Amniotic stem cell (primary cell): ENCODE measurements at regions not wholly inside any gene's neighbourhood (a gene's known extent, or its start where the extent isn't known, plus 50 kb on each side); places are given as distances from the start of the nearest gene placed in this dataset.

Experiments used
- DNase-seq: peaks from one replicate; lab custom pipeline; 2025; lab: John Stamatoyannopoulos, UW

DNA sequence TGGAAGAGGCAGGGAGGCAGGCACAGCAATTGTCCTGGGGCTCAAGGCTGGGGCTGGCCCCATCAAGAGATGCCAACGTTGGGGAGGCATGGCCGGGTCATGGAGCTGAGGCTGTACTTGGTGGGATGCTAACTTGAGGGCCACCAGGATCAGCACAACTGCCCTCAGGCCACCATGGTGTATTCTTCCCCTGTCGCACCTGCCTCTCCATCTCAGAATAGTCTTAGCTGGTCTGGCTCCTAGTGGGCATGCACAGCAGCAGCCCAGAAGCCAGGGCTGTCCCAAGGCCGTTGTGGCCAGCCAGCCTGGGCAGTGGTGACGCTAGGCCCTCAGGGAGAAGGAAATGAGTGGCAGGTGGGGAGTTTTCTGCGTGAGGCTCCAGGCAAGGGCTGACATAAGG is 91.3 kb downstream of the DHCR7 start:
- no peak for DNase-seq

- DNase-seq: no peak
Measured at GRCh38 chr11:71356280-71356876, 91.8 kb downstream of the DHCR7 start.

DNA sequence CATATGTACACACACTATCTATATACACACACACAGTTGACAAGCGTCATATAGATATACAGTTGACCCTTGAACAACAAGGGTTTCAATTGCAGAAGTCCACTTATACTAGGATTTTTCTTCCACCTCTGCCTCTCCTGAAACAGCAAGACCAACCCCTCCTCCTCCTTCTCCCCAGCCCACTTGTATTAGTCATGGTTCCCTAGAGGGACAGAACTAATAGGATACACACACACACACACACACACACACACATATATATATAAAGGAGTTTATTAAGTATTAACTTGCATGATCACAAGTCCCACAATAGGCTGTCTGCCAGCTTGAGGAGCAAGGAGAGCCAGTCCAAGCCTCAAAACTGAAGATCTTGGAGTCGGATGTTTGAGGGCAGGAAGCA is 92.9 kb downstream of the DHCR7 start:
- no peak for DNase-seq

- no peak for DNase-seq
Measured at GRCh38 chr11:71354394-71355105, 93.6 kb downstream of the DHCR7 start.

DNA sequence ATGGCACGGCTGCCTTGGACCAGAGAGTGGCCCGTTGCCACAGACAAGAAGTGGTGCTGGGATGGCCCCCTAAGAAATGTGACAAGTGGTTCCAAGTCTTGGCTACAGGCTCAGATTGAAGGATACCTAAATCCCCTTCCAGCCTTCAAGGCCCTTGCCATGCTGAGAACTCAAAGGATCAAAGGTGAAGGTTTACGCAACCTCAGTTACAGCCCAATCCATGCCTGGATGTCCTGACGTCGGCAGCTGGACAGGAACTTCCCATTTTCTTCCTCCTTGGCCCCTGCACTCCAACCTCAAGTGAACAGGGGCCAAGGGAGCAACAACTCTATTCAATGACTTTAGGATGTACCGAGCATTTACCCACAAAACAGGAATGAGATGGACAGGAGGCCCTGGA is 95.4 kb downstream of the DHCR7 start:
- DNase-seq: no peak

DNA sequence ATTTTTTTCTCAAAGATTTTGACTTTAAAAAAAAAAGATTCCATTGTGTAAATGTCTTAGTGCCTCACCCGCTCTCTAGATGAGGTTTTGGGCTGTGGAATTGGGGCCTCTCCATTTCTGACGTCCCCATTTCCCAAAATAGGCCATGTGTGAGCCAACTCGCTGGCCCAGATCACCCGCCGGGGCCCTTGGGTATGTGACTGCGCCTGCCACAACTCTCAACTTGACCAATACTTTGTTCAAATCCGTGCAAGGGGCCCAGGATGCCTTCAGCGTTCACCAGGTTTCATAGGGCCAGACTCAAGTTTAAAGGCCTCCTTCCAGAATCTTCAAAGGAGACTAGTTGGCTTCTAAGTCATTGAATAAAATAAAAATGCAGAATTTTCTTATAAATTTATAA is 96.0 kb downstream of the DHCR7 start:
- no peak for DNase-seq

DNA sequence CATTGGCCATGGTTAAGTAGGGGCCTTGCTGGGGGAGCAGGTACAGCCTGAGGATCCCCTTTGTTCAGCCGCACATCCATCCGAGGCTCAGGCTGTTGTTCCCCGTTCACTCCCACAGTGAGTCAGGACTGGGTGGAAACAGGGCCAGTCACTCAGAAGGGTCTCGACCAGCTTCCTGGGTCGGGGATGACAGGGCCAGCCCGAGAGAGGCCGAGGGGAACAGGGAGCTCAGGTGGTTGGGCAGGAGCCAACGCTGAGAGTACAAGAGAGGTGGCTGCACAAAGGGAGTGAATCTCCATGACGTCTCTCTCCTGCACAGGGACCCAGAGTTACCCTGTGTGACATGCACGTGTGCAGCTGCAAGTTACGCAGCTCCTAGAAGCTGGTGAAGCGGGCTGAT is 97.2 kb upstream of the SHANK2 start:
- DNase-seq: no peak

GRCh38 chr11:71343828-71344400 is 91.5 kb upstream of the SHANK2 start:
- no peak for DNase-seq

DNA sequence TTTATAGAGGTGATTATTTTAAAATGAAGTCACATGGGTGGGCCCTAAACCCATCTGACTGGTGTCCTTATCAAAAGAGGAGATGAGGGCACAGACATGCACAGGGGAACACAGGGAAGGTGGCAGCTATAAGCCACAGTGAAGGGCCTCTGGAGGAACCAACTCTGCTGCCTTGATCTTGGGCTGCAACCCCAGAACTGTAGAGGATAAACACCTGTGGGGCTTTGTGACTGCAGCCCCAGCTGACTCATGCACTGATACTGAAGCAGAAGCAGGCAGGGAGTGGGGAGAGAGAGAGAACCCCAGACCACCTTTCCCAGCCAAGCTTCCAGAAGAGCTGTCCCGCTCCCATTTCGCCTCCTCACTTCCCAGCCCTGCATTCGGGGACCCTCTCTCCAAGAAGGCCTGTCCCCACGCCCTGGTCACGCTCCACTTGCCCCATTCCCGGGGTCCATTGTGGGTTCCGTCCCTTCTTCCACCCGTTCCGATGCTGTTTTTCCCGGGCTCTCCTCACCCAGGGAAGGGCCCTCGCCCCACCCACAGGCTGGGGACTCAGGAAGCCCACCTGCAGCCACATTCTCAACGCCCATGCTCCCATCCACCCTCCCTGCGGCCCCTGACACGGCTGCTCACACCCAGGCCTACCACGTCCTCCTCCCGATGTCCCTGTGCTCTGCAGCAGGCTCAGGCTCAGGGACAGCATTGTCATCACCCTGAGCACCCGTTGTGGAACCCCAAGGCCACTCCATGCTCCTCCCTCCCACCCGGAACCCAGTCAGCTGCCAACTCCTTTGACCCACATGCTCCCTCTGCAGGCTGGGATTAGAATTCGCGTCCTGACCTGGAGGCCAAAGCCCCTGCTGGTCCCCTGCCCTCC is 90.8 kb upstream of the SHANK2 start:
- peak; percentile 1 for DNase-seq

DNA sequence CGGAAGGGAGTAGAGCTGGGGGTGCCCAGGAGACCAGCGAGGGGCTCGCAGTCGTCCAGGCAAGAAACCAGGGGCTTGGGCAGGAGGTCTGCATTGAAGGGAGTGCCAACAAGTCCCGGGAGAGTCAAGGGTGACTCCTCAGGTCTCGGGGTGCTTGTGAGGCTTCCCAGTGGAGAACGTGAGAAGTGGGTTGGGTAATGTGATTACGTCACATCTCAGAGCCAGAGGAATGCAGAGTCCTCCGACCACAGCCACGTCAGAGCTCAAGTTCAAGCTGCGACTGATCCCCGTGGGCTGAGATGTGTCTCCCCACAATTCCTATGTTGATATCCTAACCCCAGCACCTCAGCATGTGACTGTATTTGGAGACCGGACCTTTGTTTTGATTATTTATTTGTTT is 89.7 kb upstream of the SHANK2 start:
- no peak for DNase-seq

DNA sequence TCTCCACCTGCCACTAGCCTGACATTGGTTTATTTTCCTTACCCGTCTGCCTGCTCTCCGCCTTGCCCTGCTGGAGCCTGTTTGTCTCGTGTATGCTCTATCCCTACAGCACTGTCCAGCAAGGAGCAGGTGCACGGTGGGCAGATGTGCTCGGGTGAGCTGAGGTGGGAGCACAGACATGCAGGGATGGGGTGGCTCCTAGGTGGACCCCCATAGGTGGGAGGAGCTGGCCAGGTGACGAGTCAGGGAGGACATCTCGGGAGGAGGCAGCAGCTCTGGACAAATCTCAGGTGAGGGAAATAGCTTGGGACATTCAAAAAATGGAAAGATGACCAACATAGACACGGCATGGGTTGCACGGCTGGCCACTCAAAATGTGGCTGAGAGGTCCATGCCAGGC is 89.2 kb upstream of the SHANK2 start:
- no peak for DNase-seq

GRCh38 chr11:71341173-71341572 is 88.8 kb upstream of the SHANK2 start:
- DNase-seq: no peak

DNA sequence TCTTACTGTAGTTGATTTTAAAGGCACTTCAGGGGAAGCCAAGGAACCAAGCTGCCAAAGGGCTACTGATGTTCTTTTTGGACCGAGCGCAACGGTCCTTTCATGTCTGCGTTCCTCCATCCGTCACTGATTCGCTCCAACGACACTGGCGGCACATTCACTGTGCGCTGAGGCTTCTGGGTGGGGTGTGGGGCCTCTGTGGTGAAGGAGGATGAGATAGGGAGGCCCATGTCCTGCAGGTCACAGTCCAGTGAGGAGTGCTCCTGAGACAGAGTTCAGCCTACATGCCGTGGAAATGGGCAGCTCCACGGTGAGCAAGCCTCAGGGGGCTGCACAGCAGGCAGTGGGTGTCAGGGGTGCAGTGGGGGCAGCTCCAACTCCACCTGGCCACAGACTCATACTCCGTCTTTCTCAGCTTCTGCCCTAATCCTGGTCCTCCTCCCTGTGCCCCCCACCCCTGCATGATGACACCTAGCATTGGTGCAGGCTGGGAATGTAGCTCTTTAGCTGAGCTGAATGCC is 87.8 kb upstream of the SHANK2 start:
- DNase-seq: no peak

DNA sequence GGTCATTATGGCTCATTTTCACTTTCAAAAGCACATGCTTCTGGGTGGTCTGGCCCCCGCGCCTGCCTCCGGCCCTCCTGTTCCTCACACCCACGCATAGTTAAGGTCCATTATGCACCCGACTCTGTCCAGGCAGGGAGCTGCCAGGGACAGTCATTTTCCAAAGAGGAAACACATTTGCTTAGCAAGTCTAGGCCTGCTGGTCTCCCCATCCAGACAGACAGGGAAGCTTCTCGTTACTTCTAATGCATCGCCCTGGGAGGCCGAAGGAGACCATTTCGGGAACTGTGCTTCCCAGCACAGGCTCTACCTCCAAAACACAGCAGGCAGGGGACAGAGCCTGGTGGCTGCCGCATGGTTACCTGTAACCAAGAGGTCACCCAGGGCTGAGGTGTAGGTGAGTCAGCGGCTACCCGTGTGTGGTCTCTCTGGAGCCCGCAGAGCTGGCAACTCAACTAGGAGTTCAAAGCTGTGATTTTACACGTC is 87.1 kb upstream of the SHANK2 start:
- no peak for DNase-seq

DNA sequence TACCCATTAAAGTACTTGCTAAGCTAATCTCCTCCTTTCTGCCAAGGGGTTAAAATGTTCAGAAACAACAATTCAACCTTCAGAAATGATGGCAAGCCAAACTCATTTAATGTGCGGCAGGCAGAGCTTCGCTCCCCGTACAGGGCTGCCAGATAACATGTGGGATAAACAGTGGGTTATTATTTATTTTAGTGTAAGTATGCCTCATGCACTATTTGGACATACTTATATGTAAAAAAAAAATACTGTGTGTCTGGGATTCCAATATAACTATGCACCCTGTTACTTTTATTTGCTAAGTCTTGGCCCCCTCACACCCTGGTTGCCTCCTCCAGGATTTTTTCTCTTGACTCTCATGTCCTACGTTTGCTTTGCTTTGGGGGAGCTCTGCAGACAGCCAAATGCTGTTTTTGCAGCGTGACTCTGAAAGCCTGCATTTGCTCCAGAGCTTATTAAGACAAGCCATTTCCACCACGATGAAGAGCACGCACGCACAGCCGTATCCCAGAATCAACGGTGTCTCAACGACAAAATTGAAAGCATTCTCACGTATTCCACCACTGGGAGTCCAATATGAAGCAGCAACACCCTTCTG is 86.5 kb upstream of the SHANK2 start:
- DNase-seq: no peak

- no peak for DNase-seq
Measured at GRCh38 chr11:71336996-71337754, 84.8 kb upstream of the SHANK2 start.

DNA sequence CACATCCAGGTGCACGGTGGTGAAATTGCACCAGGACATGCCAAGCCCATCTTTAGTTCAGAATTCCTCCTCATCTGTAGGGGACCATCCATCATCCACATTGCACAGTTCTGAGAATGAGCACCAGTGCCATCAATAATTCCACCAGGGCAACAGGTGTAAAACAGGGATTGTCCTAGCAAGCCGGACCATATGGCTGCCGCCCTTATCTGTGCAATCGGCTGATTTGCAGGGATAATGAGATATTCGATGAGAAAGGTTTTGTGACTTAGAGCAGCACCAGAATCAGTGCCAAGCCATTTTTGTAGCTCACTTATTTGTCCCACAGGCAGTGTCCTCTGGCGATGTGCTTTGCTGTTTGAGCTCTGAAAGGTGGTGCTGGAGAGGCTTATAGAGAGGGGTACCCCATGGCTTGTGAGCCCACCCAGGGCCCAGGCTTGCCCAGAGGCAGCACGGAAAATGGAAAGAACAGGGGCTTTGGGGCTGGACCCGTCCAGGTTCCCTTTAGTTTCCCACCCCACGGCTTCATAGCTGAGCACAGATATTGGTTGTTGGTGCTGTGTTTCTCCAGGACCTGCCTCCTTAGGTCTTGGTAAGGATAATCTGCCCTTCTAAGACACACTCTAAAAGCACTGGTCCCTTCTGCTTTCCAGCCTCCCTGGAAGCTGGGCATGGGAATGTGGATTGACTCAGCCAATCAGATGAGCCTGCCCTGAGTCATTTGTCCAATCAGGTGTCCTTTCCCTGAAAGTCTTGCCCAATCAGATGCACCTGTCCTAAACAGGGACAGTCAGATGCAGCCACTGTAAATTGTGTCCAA is 84.0 kb upstream of the SHANK2 start:
- no peak for DNase-seq

GRCh38 chr11:71335371-71335770 is 83.0 kb upstream of the SHANK2 start:
- DNase-seq: no peak

- DNase-seq: no peak
Measured at GRCh38 chr11:71334191-71334590, 81.8 kb upstream of the SHANK2 start.

DNA sequence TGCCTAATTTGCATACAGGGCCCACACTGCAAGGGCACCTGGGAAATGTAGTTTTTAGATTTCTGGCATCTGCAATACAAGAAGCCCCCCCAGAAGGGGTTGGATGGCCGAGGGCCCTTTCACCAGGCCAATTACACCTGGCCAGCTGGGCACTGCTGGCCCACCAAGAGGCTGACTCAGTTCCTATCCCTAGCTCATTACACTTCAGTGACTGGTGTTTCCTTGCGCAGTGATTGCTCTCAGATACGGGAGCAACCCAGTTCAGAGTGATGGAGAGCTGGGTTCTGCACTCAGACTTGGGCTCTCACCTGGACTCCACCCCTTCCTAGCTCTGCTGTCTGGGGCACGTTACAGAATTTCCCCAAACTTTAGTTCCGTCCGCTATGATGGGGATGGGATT is 81.1 kb upstream of the SHANK2 start:
- DNase-seq: no peak
